ENCODE measurements at regions not wholly inside any gene's neighbourhood (a gene's known extent, or its start where the extent isn't known, plus 50 kb on each side); places are given as distances from the start of the nearest gene placed in this dataset.

GRCh38 chr6:2534406-2535042, 216.2 kb downstream of the MYLK4 start:
- DNase-seq: no peak

GRCh38 chr6:2531426-2532215, 219.1 kb downstream of the MYLK4 start:
- no peak for DNase-seq

- no peak for DNase-seq
These were observed 221.5 kb downstream of the MYLK4 start for GRCh38 chr6:2529211-2529719.

GRCh38 chr6:2528156-2528555, 222.6 kb downstream of the MYLK4 start:
- no peak for DNase-seq

- no peak for DNase-seq
These were observed 224.0 kb downstream of the MYLK4 start for GRCh38 chr6:2526766-2527165.

GRCh38 chr6:2524090-2524489, 226.6 kb downstream of the MYLK4 start:
- no peak for DNase-seq

GRCh38 chr6:2523061-2523460, 227.7 kb downstream of the MYLK4 start:
- DNase-seq: no peak

GRCh38 chr6:2522521-2522920, 228.2 kb downstream of the MYLK4 start:
- DNase-seq: no peak

GRCh38 chr6:2517855-2518473, 232.8 kb downstream of the MYLK4 start:
- DNase-seq: no peak

- DNase-seq: no peak
These were observed 233.3 kb downstream of the MYLK4 start for GRCh38 chr6:2517401-2517800.

GRCh38 chr6:2516059-2516458, 234.7 kb downstream of the MYLK4 start:
- no peak for DNase-seq

GRCh38 chr6:2514965-2515543, 235.7 kb downstream of the MYLK4 start:
- no peak for DNase-seq

- no peak for DNase-seq
These were observed 237.9 kb downstream of the MYLK4 start for GRCh38 chr6:2512802-2513201.

GRCh38 chr6:2510316-2510715, 240.4 kb downstream of the MYLK4 start:
- DNase-seq: no peak

- no peak for DNase-seq
These were observed 241.0 kb downstream of the MYLK4 start for GRCh38 chr6:2509711-2510110.

- DNase-seq: no peak
These were observed 242.7 kb downstream of the MYLK4 start for GRCh38 chr6:2508071-2508470.

- no peak for DNase-seq
These were observed 243.1 kb downstream of the MYLK4 start for GRCh38 chr6:2507521-2508037.

GRCh38 chr6:2507016-2507415, 243.7 kb downstream of the MYLK4 start:
- DNase-seq: no peak

GRCh38 chr6:2505624-2506023, 245.1 kb downstream of the MYLK4 start:
- DNase-seq: no peak

- DNase-seq: no peak
These were observed 246.1 kb downstream of the MYLK4 start for GRCh38 chr6:2504495-2505064.

- no peak for DNase-seq
These were observed 246.8 kb downstream of the MYLK4 start for GRCh38 chr6:2503816-2504494.

GRCh38 chr6:2502998-2503674, 247.6 kb downstream of the MYLK4 start:
- DNase-seq: no peak
